AG04449 (cell line): ENCODE measurements at regions not wholly inside any gene's neighbourhood (a gene's known extent, or its start where the extent isn't known, plus 50 kb on each side); places are given as distances from the start of the nearest gene placed in this dataset.

ENCODE experiments used
- CTCF ChIA-PET: fragments of 350-600 bp; formaldehyde crosslinking; extraction: SDS; loops from one replicate; lab custom pipeline; 2021; ENCODE audit warnings: antibody characterized with exemption; lab: Yijun Ruan, JAX
- POLR2A ChIA-PET: fragments of 400-600, 350-600 bp; formaldehyde crosslinking; extraction: SDS; loops from one replicate; lab custom pipeline; 2020; ENCODE audit warnings: antibody characterized with exemption, inconsistent platforms; lab: Yijun Ruan, JAX
- DNase-seq: peaks from one replicate; pipeline ENCODE4 v3.0.0-alpha.2; 2010; ENCODE audit warnings: low read depth, low spot score
- H3K4me3 ChIP-seq: 2 replicates; pipeline ENCODE4 v1.5.1; 2011; ENCODE audit warnings: low read depth, mild to moderate bottlenecking, control low read depth, low read length
- CTCF ChIP-seq: IDR thresholded peaks from one replicate; pipeline ENCODE4 v1.5.1; 2011; ENCODE audit warnings: mild to moderate bottlenecking, moderate library complexity, low read length, control low read depth, inconsistent platforms; ENCODE audit not compliant: insufficient read depth; ENCODE audit errors: missing control alignments

DNA sequence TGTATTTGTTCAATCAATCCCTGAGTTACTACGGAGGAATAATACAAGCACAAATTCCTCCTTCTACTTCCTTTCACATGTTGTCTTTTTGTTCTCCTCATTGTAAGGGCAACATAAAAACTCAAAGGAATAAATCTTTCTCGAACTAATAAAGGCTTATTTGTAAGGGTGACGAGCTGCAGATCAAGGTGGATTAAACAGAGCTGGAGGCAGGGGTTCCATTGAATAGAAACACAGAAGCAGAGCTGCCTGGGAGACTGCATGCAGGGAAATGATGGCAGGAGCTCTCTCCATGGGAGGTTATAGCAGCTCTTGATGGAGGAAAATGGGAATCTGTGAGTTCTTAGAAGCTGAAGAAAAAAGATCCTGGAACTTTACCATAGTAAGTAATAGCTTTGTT is 160.2 kb downstream of the CYYR1 start:
- ChIA-PET POLR2A (no interaction called here), CTCF (no interaction called here)
- no peak for DNase-seq
- no peak overlapping the region for H3K4me3 ChIP-seq
- TF ChIP-seq CTCF, result no peak

DNA sequence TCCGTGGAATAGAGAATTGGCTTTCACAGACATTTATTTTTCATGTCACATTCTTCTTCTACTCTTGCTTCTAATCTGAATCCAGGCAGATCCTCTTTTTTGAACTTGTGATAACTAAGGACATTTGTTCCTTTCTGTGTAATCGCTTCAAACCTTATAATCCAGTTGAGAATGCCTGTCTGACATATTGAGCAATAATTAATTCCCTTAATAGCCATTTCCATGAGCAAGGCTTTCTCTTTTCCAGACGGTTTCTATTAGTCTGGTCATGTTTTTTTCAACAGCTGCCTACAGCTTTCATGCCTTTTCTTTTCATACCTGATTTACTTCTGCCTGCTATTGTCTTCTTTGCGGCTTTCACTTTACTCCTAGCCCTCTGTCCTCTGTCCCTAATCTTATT is 163.4 kb downstream of the CYYR1 start:
- no peak for DNase-seq
- ChIA-PET POLR2A (no interaction called here), CTCF (no interaction called here)

DNA sequence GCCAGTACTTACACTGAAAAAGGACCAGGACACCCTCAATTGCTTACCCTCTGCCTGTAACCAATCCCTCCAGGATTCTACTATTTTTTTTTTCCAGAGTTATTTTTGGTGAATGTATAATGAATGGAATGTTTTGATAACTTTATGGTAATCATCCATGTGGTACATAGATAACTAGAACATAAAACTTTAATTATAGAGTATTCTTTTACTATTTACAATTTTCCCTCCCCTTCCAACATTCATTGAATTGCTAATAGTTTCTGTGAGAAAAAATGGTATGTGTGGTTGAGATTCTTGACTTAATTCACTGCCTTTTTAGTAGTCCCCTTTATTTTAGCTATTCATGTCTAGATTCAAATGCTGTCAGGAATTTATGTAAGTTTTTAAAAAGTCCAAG is 164.6 kb downstream of the CYYR1 start:
- no peak overlapping the region for H3K4me3 ChIP-seq
- DNase-seq, result peak; percentile 4
- ChIA-PET CTCF (no interaction called here), POLR2A (no interaction called here)
- no peak for TF ChIP-seq CTCF

More for the DNA sequence above, 163.4 kb downstream of the CYYR1 start:
- no peak overlapping the region for H3K4me3 ChIP-seq
- TF ChIP-seq CTCF, result no peak

DNA sequence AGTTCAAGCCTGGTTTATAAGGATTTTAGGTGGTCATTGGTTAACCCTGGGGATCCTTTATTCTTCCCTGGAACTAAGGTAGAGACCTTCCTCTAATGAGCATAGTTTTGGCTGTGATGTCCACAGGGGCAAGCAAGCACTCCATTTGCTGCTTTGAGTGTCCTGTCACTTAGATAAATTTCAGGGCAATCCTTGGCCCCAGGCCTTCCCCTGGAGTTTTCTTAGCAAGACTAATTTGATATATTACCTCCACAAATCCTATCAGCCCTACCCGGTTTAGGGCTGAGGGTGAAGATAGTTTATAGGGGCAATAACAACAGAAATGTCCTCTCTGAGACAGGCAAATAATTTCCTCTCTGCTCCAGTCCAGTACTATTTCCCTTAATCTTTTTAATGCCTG is 166.6 kb downstream of the CYYR1 start:
- no peak for TF ChIP-seq CTCF
- CTCF ChIA-PET, result interaction anchor here (1.0 kb wide), 1 partner anchor 309 kb away, joined by 3 read pairs; no protein-coding TSS in a partner anchor
- POLR2A ChIA-PET, result interaction anchor here (0.7 kb wide), 2 partner anchors 16 to 36 kb away, joined by 3 read pairs; no protein-coding TSS in a partner anchor
- peak overlapping the region; percentile 54 for H3K4me3 ChIP-seq
- DNase-seq, result no peak

- H3K4me3 ChIP-seq, result peak overlapping the region; percentile 54
- CTCF ChIA-PET, result interaction anchor here (1.0 kb wide), 1 partner anchor 310 kb away, joined by 3 read pairs; no protein-coding TSS in a partner anchor
- DNase-seq, result peak; percentile 50
- POLR2A ChIA-PET, result interaction anchor here (0.7 to 0.8 kb wide), 3 partner anchors 16 to 38 kb away, joined by 3 read pairs; no protein-coding TSS in a partner anchor
- TF ChIP-seq CTCF, result no peak
These were observed 167.2 kb downstream of the CYYR1 start for GRCh38 chr21:26405735-26406361.

GRCh38 chr21:26405071-26405470 is 168.0 kb downstream of the CYYR1 start:
- TF ChIP-seq CTCF, result no peak
- POLR2A ChIA-PET, result no interaction called here
- CTCF ChIA-PET, result no interaction called here
- H3K4me3 ChIP-seq, result no peak overlapping the region
- DNase-seq, result peak; percentile 17
